ENCODE measurements at regions not wholly inside any gene's neighbourhood (a gene's known extent, or its start where the extent isn't known, plus 50 kb on each side); places are given as distances from the start of the nearest gene placed in this dataset.

- no peak overlapping the region for H3K4me3 ChIP-seq (ENCODE audit: low read depth, low read length)
- no peaks in the 10 kb centered on the region for H3K27me3 ChIP-seq (ENCODE audit: control insufficient read depth, insufficient read depth, low read length)
- ChIA-PET CTCF (interaction anchor here (1.2 to 2.0 kb wide), 5 partner anchors 20 to 397 kb away, joined by 3 to 11 read pairs (median 5); no protein-coding TSS in a partner anchor), POLR2A (no interaction called here)
- peak; percentile 24 for TF ChIP-seq CTCF (IDR thresholded peaks at IDR 0.05; ENCODE audit: insufficient read depth, low read depth, low read length)
- DNase-seq (ENCODE audit: low read depth) = no peak
- H3K36me3 ChIP-seq (ENCODE audit: control insufficient read depth, insufficient read depth, low read length) = no peaks in the 10 kb centered on the region
Measured at GRCh38 chr2:37812414-37812813, 112.7 kb upstream of the RMDN2 start.

- no peak for DNase-seq (ENCODE audit: low read depth)
- no peak overlapping the region for H3K4me3 ChIP-seq (ENCODE audit: low read depth, low read length)
- no peak for TF ChIP-seq CTCF (IDR thresholded peaks at IDR 0.05; ENCODE audit: insufficient read depth, low read depth, low read length)
- ChIA-PET POLR2A (no interaction called here), CTCF (interaction anchor here (1.2 to 2.0 kb wide), 4 partner anchors 20 to 398 kb away, joined by 4 to 11 read pairs (median 6); no protein-coding TSS in a partner anchor)
- H3K36me3 ChIP-seq (ENCODE audit: control insufficient read depth, insufficient read depth, low read length) = no peaks in the 10 kb centered on the region
- no peaks in the 10 kb centered on the region for H3K27me3 ChIP-seq (ENCODE audit: control insufficient read depth, insufficient read depth, low read length)
Measured at GRCh38 chr2:37812941-37813730, 112.0 kb upstream of the RMDN2 start.

DNA sequence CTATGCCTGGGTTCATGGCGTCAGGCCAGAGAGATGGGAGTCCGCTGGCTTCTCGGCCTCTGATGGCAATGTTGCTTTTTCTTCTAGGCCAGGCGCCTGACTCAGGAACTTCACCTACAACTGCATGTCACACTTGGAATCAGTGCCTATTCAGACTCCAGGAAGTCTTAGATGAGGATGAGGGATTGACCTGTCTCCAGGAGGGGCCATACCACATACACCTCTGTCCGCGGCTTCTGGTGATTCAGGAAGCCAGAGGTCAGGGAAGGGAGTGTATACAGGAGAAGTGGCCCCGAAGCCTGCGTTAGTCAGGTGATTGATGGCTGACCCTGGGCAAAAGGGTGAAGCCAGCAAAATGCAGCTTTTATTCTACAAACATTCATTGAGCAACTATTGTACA lies 109.1 kb upstream of the RMDN2 start:
- H3K27me3 ChIP-seq (ENCODE audit: control insufficient read depth, insufficient read depth, low read length) = no peaks in the 10 kb centered on the region
- POLR2A ChIA-PET = no interaction called here
- no peak for DNase-seq (ENCODE audit: low read depth)
- no peak for TF ChIP-seq CTCF (IDR thresholded peaks at IDR 0.05; ENCODE audit: insufficient read depth, low read depth, low read length)
- no peak overlapping the region for H3K4me3 ChIP-seq (ENCODE audit: low read depth, low read length)
- CTCF ChIA-PET = interaction anchor here (1.0 to 1.1 kb wide), 2 partner anchors 9 to 75 kb away, joined by 3 read pairs; no protein-coding TSS in a partner anchor
- H3K36me3 ChIP-seq (ENCODE audit: control insufficient read depth, insufficient read depth, low read length) = no peaks in the 10 kb centered on the region

DNA sequence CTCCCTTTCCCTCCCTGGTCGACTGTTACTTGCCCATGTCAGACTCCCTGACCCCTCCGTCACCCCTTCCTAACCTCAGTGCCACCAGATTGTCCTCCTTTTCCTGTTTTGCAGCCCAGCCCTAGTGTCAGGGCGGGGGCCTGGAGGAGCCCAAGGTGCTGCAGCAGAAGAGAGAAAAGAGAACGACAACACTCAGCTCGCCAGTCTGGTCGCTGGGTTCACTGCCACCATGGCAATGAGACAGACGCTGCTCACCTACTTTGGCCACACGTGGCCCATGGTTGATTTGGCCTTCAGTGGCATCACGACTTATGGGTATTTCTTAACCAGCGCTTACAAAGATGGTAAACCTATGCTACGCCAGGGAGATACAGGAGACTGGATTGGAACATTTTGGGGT lies 108.4 kb upstream of the RMDN2 start:
- Histone ChIP-seq H3K4me3 (ENCODE audit: low read depth, low read length) (no peak overlapping the region), H3K36me3 (ENCODE audit: control insufficient read depth, insufficient read depth, low read length) (no peaks in the 10 kb centered on the region), H3K27me3 (ENCODE audit: control insufficient read depth, insufficient read depth, low read length) (no peaks in the 10 kb centered on the region)
- no peak for DNase-seq (ENCODE audit: low read depth)
- ChIA-PET CTCF (interaction anchor here (1.1 to 3.0 kb wide), 2 partner anchors 9 to 61 kb away, joined by 3 to 16 read pairs; no protein-coding TSS in a partner anchor), POLR2A (no interaction called here)
- TF ChIP-seq CTCF (IDR thresholded peaks at IDR 0.05; ENCODE audit: insufficient read depth, low read depth, low read length) = no peak

- H3K27me3 ChIP-seq (ENCODE audit: control insufficient read depth, insufficient read depth, low read length) = no peaks in the 10 kb centered on the region
- ChIA-PET POLR2A (no interaction called here), CTCF (interaction anchor here (0.6 to 3.0 kb wide), 7 partner anchors 9 to 422 kb away, joined by 3 to 16 read pairs (median 4); no protein-coding TSS in a partner anchor)
- DNase-seq (ENCODE audit: low read depth) = peak; percentile 82
- no peak overlapping the region for H3K4me3 ChIP-seq (ENCODE audit: low read depth, low read length)
- no peak for TF ChIP-seq CTCF (IDR thresholded peaks at IDR 0.05; ENCODE audit: insufficient read depth, low read depth, low read length)
- no peaks in the 10 kb centered on the region for H3K36me3 ChIP-seq (ENCODE audit: control insufficient read depth, insufficient read depth, low read length)
Measured at GRCh38 chr2:37819186-37819585, 105.9 kb upstream of the RMDN2 start.

Data from BJ (cell line).